ENCODE measurements at regions not wholly inside any gene's neighbourhood (a gene's known extent, or its start where the extent isn't known, plus 50 kb on each side); places are given as distances from the start of the nearest gene placed in this dataset.

- Histone ChIP-seq H3K27ac (ENCODE audit: control insufficient read depth, insufficient read depth, low read length) (no peak overlapping the region), H3K9me1 (ENCODE audit: control insufficient read depth, extremely low read depth, insufficient read depth, low read length) (no peaks in the 10 kb centered on the region), H4K20me1 (ENCODE audit: control insufficient read depth, extremely low read depth, insufficient read depth, low read length) (no peaks in the 10 kb centered on the region), H3K4me2 (ENCODE audit: control insufficient read depth, extremely low read depth, insufficient read depth, low read depth, low read length) (no peak overlapping the region), H3K9ac (ENCODE audit: control insufficient read depth, extremely low read depth, insufficient read depth, low read length) (no peak overlapping the region), H3K36me3 (ENCODE audit: control insufficient read depth in 2 of 2, extremely low read depth in 1 of 2, insufficient read depth in 2 of 2, low read length in 2 of 2) (no peaks in the 10 kb centered on the region), H3K79me2 (ENCODE audit: control insufficient read depth, insufficient read depth, low read length) (no peaks in the 10 kb centered on the region), H2AFZ (ENCODE audit: control insufficient read depth, low read length) (no peak overlapping the region), H3K9me3 (ENCODE audit: control insufficient read depth, low read depth, low read length) (no peaks in the 10 kb centered on the region), H3K27me3 (ENCODE audit: control insufficient read depth, extremely low read depth, insufficient read depth, low read length) (no peaks in the 10 kb centered on the region), H3K4me1 (ENCODE audit: control insufficient read depth, extremely low read depth, insufficient read depth, low read length) (no peaks in the 10 kb centered on the region), H3K4me3 (ENCODE audit: control insufficient read depth in 2 of 3, extremely low read depth in 1 of 3, insufficient read depth in 2 of 3, low read depth in 1 of 3, low read length in 3 of 3) (no peak overlapping the region)
- no peak for DNase-seq (ENCODE audit: low read depth, low spot score)
- TF ChIP-seq CTCF (optimal IDR thresholded peaks at IDR 0.05 in 1 of 3, IDR thresholded peaks at IDR 0.05 in 1 of 3, conservative IDR thresholded peaks at IDR 0.05 in 1 of 3; ENCODE audit: extremely low read depth in 1 of 3, insufficient read depth in 2 of 3, low read length in 3 of 3) (no peak), EZH2 (IDR thresholded peaks at IDR 0.05; ENCODE audit: low read length) (no peak)
- dilution Hi-C loops (cut with MboI; ENCODE audit: extremely low pct_ligation_motif_present, low sequenced_read_pairs): no loop called here
- no peak for FAIRE-seq
Measured at GRCh38 chr10:105339669-105340068, 698.6 kb downstream of the SORCS3 start.

DNA sequence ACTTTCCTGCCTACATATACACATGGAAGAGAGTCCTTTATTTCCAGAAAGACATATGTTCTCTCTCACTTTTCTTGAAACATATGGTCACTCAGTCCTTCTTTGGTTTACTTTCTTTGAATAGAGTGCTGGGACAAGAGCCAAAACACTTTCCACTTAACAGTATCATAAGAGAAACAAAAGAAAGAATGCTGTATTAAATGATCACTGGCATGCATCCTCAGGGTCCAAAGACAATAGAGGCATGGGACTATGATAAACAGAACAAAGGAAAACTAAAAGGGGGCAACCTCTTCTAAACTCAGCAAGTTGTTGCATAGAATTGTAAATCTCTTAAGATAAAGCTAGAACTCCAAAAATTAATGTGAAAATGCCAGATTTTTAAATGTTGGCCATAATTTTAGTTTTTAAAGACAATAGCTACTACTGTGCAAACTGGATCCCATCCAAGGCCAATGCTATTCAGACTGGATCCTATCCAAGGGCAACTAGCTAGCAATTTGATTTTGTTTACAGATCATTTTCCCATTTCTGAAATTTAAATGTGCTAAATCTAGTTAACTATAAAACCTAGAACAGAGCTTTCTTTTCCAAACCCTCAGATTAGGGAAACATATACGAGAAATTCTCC, 687.5 kb downstream of the SORCS3 start:
- Histone ChIP-seq H3K9ac (ENCODE audit: control insufficient read depth, extremely low read depth, insufficient read depth, low read length) (no peak overlapping the region), H4K20me1 (ENCODE audit: control insufficient read depth, extremely low read depth, insufficient read depth, low read length) (no peaks in the 10 kb centered on the region), H3K27ac (ENCODE audit: control insufficient read depth, insufficient read depth, low read length) (no peak overlapping the region), H3K4me3 (ENCODE audit: control insufficient read depth in 2 of 3, extremely low read depth in 1 of 3, insufficient read depth in 2 of 3, low read depth in 1 of 3, low read length in 3 of 3) (no peak overlapping the region), H3K27me3 (ENCODE audit: control insufficient read depth, extremely low read depth, insufficient read depth, low read length) (no peaks in the 10 kb centered on the region), H3K4me1 (ENCODE audit: control insufficient read depth, extremely low read depth, insufficient read depth, low read length) (no peaks in the 10 kb centered on the region), H3K36me3 (ENCODE audit: control insufficient read depth in 2 of 2, extremely low read depth in 1 of 2, insufficient read depth in 2 of 2, low read length in 2 of 2) (no peaks in the 10 kb centered on the region), H3K9me1 (ENCODE audit: control insufficient read depth, extremely low read depth, insufficient read depth, low read length) (no peaks in the 10 kb centered on the region), H3K79me2 (ENCODE audit: control insufficient read depth, insufficient read depth, low read length) (no peaks in the 10 kb centered on the region), H2AFZ (ENCODE audit: control insufficient read depth, low read length) (no peak overlapping the region), H3K9me3 (ENCODE audit: control insufficient read depth, low read depth, low read length) (no peaks in the 10 kb centered on the region), H3K4me2 (ENCODE audit: control insufficient read depth, extremely low read depth, insufficient read depth, low read depth, low read length) (no peak overlapping the region)
- FAIRE-seq (no peak), DNase-seq (ENCODE audit: low read depth, low spot score) (no peak)
- dilution Hi-C loops (cut with MboI; ENCODE audit: extremely low pct_ligation_motif_present, low sequenced_read_pairs): no loop called here
- TF ChIP-seq CTCF (optimal IDR thresholded peaks at IDR 0.05 in 1 of 3, IDR thresholded peaks at IDR 0.05 in 1 of 3, conservative IDR thresholded peaks at IDR 0.05 in 1 of 3; ENCODE audit: extremely low read depth in 1 of 3, insufficient read depth in 2 of 3, low read length in 3 of 3) (no peak), EZH2 (IDR thresholded peaks at IDR 0.05; ENCODE audit: low read length) (no peak)

Small RNAs in the stretch of these regions (small RNA-seq; reads per million reads assigned to genes)
- 0 to 0.67 (median 0.25) reads per million in 3 experiments for gene RNU6-463P (ENCODE audit: insufficient read length in 3 of 3, low read depth in 3 of 3, low replicate concordance in 1 of 3)

Data from keratinocyte (primary cell).